B cell (primary cell): ENCODE measurements at regions not wholly inside any gene's neighbourhood (a gene's known extent, or its start where the extent isn't known, plus 50 kb on each side); places are given as distances from the start of the nearest gene placed in this dataset.
"Not testable (repeated sequence)": the region's sequence is repeated elsewhere in the genome, so short reads cannot be mapped to it uniquely, and the experiment has no call there.

Source experiments
- ATAC-seq: fragments of 200-7000 bp; cut with Tn5 transposase; one replicate; pipeline ENCODE4 v1.10.0; 2021; ENCODE audit warnings: low read depth, mild to moderate bottlenecking, moderate number of reproducible peaks, moderate library complexity
- CTCF ChIA-PET: fragments of 350-600 bp; sonication (Branson Sonifier 250); formaldehyde crosslinking; loops from one replicate; lab custom pipeline; 2021; ENCODE audit warnings: antibody characterized with exemption, inconsistent platforms; lab: Charles Lee
- POLR2A ChIA-PET: fragments of 350-600 bp; sonication (Branson Sonifier 250); formaldehyde crosslinking; loops from one replicate; lab custom pipeline; 2021; ENCODE audit warnings: antibody characterized with exemption; lab: Charles Lee
- DNase-seq: peaks from one replicate; pipeline ENCODE4 v3.0.0; 2013
- H2AFZ ChIP-seq: 2 replicates; pipeline ENCODE4 v1.6.1; 2012; ENCODE audit warnings: mild to moderate bottlenecking, low read depth, low read length; ENCODE audit not compliant: insufficient read depth, poor library complexity, severe bottlenecking
- H3K27ac ChIP-seq, 2 donors: 1 replicate in 1 of 2; 2 replicates in 1 of 2; pipeline ENCODE4 v1.5.1; 2012 to 2013; ENCODE audit warnings: low read length in 2 of 2, mild to moderate bottlenecking in 2 of 2, moderate library complexity in 1 of 2
- H3K27me3 ChIP-seq, 4 experiments: fragments of 200-600 bp in 1 of 4; sonication (generic) in 1 of 4; replicated peaks in 1 of 4; 1 replicate in 2 of 4; 2 replicates in 2 of 4; pipeline versions ENCODE4 v1.6.1 to v1.7.0; 2013 to 2016; ENCODE audit warnings: low read length in 3 of 4, mild to moderate bottlenecking in 2 of 4, mixed read lengths in 1 of 4, moderate library complexity in 1 of 4; ENCODE audit not compliant: insufficient read depth in 4 of 4, control insufficient read depth in 3 of 4; ENCODE audit errors: control extremely low read depth in 1 of 4
- H3K36me3 ChIP-seq, 2 experiments: replicated peaks in 1 of 2; 1 replicate in 1 of 2; 2 replicates in 1 of 2; pipeline versions ENCODE4 v1.6.1 to v1.7.1; 2013; ENCODE audit warnings: low read length in 1 of 2; ENCODE audit not compliant: insufficient read depth in 2 of 2, control insufficient read depth in 1 of 2; ENCODE audit errors: control extremely low read depth in 1 of 2, extremely low read depth in 1 of 2
- H3K4me1 ChIP-seq, 2 donors: fragments of 200-600 bp in 1 of 2; sonication (generic) in 1 of 2; 1 replicate in 1 of 2; 2 replicates in 1 of 2; pipeline versions ENCODE4 v1.5.1 to v1.6.1; 2013 to 2017; ENCODE audit warnings: low read length in 2 of 2; ENCODE audit not compliant: control insufficient read depth in 2 of 2, insufficient read depth in 2 of 2
- H3K4me2 ChIP-seq: replicated peaks from 2 replicates; pipeline ENCODE3; 2012; ENCODE audit warnings: mild to moderate bottlenecking, low read depth, low read length; ENCODE audit not compliant: poor library complexity, severe bottlenecking
- H3K4me3 ChIP-seq, 5 experiments: fragments of 200-600 bp in 1 of 5; sonication (generic) in 1 of 5; 1 replicate in 3 of 5; 2 replicates in 2 of 5; pipeline versions ENCODE4 v1.5.1 to v1.7.0; 2011 to 2016; ENCODE audit warnings: low read length in 4 of 5, mild to moderate bottlenecking in 4 of 5, low read depth in 2 of 5, control low read depth in 1 of 5, moderate library complexity in 1 of 5; ENCODE audit not compliant: insufficient read depth in 1 of 5; ENCODE audit errors: control extremely low read depth in 1 of 5, extremely low read depth in 1 of 5
- H3K79me2 ChIP-seq: fragments of 200-600 bp; sonication (generic); one replicate; pipeline ENCODE4 v1.6.0; 2016; ENCODE audit warnings: low read length; ENCODE audit not compliant: control insufficient read depth, insufficient read depth
- H3K9ac ChIP-seq: fragments of 200-600 bp; sonication (generic); 2 replicates; pipeline ENCODE4 v1.6.1; 2017; ENCODE audit warnings: mild to moderate bottlenecking, low read length, moderate library complexity
- H3K9me3 ChIP-seq, 3 donors: one replicate each; pipeline versions ENCODE4 v1.6.1 to v1.7.1; 2013; ENCODE audit warnings: low read length in 2 of 3; ENCODE audit not compliant: control insufficient read depth in 2 of 3, insufficient read depth in 1 of 3; ENCODE audit errors: control extremely low read depth in 1 of 3
- H4K20me1 ChIP-seq: 2 replicates; pipeline ENCODE4 v1.6.0; 2012; ENCODE audit warnings: mild to moderate bottlenecking, low read length; ENCODE audit not compliant: insufficient read depth, control insufficient read depth, poor library complexity, severe bottlenecking
- H3K27ac Mint-ChIP-seq: one replicate; pipeline ENCODE4 v1.8.0; 2021; ENCODE audit warnings: mixed read lengths
- H3K27me3 Mint-ChIP-seq: one replicate; pipeline ENCODE4 v1.8.0; 2021; ENCODE audit warnings: mixed read lengths
- H3K4me1 Mint-ChIP-seq: one replicate; pipeline ENCODE4 v1.8.0; 2021; ENCODE audit warnings: mixed read lengths
- H3K4me3 Mint-ChIP-seq: one replicate; pipeline ENCODE4 v1.8.0; 2021; ENCODE audit warnings: mixed read lengths
- H3K9me3 Mint-ChIP-seq: one replicate; pipeline ENCODE4 v1.8.0; 2022; ENCODE audit warnings: mixed read lengths; ENCODE audit not compliant: insufficient read depth
- EZH2 ChIP-seq: IDR thresholded peaks from 2 replicates; pipeline ENCODE4 v1.6.1; 2012; ENCODE audit warnings: borderline replicate concordance, low read depth, mild to moderate bottlenecking, moderate library complexity, low read length; ENCODE audit not compliant: insufficient read depth, poor library complexity, severe bottlenecking
- WGBS: methylation state at CpG from one replicate; pipeline ENCODE4 v1.1.5; 2013; ENCODE audit warnings: missing lambda C conversion rate; ENCODE audit not compliant: insufficient coverage; 5-methylcytosine and 5-hydroxymethylcytosine counted together
- intact Hi-C: fragments of 100-400 bp; cut with micrococcal nuclease; formaldehyde crosslinking; loops from one replicate; pipeline ENCODE4 v1.10.0; 2022
- TF ChIP-seq, protein P1 (sequence below): fragments of 200-600 bp; IDR thresholded peaks from one replicate; pipeline ENCODE4 v1.8.0; 2022; ENCODE audit warnings: antibody characterized with exemption, mild to moderate bottlenecking

DNA sequence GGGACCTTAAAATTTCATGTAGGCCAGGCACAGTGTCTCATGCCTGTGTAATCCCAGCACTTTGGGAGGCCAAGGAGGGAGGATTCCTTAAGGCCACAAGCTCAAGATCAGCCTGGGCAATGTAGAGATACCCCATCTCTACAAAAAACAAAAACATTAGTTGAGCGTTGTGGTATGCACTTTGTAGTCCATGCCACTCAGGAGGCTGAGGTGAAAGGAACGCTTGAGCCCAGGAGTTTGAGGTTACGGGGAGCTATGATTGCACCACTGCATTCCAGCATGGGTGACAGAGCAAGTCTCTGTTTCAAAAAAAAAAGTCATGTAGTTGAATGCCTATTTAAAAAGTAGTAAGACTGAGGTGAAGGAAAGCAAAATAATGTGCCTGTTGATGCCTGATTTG is 83.5 kb downstream of the TTC6 start:
- H3K4me3 ChIP-seq, result no peak overlapping the region
- H3K9me3 Mint-ChIP-seq, result peaks cover 1% of the 10 kb centered on the region
- intact Hi-C loops, result no loop called here
- no peak overlapping the region for H3K27ac ChIP-seq
- no peak overlapping the region for H2AFZ ChIP-seq
- H3K9me3 ChIP-seq, result no peaks in the 10 kb centered on the region
- ATAC-seq (no peak), DNase-seq (no peak)
- no peaks in the 10 kb centered on the region for H3K27me3 Mint-ChIP-seq
- H3K27ac Mint-ChIP-seq, result no peak overlapping the region
- CTCF ChIA-PET, result no interaction called here
- no peaks in the 10 kb centered on the region for H3K4me1 Mint-ChIP-seq
- TF ChIP-seq, protein P1, sequence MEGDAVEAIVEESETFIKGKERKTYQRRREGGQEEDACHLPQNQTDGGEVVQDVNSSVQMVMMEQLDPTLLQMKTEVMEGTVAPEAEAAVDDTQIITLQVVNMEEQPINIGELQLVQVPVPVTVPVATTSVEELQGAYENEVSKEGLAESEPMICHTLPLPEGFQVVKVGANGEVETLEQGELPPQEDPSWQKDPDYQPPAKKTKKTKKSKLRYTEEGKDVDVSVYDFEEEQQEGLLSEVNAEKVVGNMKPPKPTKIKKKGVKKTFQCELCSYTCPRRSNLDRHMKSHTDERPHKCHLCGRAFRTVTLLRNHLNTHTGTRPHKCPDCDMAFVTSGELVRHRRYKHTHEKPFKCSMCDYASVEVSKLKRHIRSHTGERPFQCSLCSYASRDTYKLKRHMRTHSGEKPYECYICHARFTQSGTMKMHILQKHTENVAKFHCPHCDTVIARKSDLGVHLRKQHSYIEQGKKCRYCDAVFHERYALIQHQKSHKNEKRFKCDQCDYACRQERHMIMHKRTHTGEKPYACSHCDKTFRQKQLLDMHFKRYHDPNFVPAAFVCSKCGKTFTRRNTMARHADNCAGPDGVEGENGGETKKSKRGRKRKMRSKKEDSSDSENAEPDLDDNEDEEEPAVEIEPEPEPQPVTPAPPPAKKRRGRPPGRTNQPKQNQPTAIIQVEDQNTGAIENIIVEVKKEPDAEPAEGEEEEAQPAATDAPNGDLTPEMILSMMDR, result no peak
- TF ChIP-seq EZH2, result no peak
- no peak overlapping the region for H3K9ac ChIP-seq
- WGBS, result 91% methylated on average over 3 of the region's 3 CpGs
- POLR2A ChIA-PET, result no interaction called here
- H3K36me3 ChIP-seq, result no peaks in the 10 kb centered on the region
- H4K20me1 ChIP-seq, result no peaks in the 10 kb centered on the region
- H3K4me2 ChIP-seq, result no peak overlapping the region
- no peaks in the 10 kb centered on the region for H3K79me2 ChIP-seq
- H3K4me1 ChIP-seq, result no peaks in the 10 kb centered on the region
- H3K27me3 ChIP-seq, result no peaks in the 10 kb centered on the region
- H3K4me3 Mint-ChIP-seq, result no peak overlapping the region

GRCh38 chr14:37681486-37681885 is 86.1 kb downstream of the TTC6 start:
- Mint-ChIP-seq H3K4me3 (no peak overlapping the region), H3K4me1 (no peaks in the 10 kb centered on the region), H3K27ac (no peak overlapping the region), H3K27me3 (no peaks in the 10 kb centered on the region), H3K9me3 (no peaks in the 10 kb centered on the region)
- no peaks in the 10 kb centered on the region for H3K36me3 ChIP-seq
- H3K79me2 ChIP-seq, result no peaks in the 10 kb centered on the region
- intact Hi-C loops, result no loop called here
- no peaks in the 10 kb centered on the region for H4K20me1 ChIP-seq
- DNase-seq (no peak), ATAC-seq (no peak)
- H3K4me2 ChIP-seq, result no peak overlapping the region
- no peak overlapping the region for H3K27ac ChIP-seq
- WGBS, result no CpG with 5 or more reads among the region's 3 CpGs
- no peaks in the 10 kb centered on the region for H3K27me3 ChIP-seq
- H3K4me1 ChIP-seq, result no peaks in the 10 kb centered on the region
- no peak overlapping the region for H2AFZ ChIP-seq
- POLR2A ChIA-PET, result no interaction called here
- H3K9ac ChIP-seq, result no peak overlapping the region
- TF ChIP-seq, protein P1, result no peak
- TF ChIP-seq EZH2, result no peak
- H3K9me3 ChIP-seq, result no peaks in the 10 kb centered on the region
- CTCF ChIA-PET, result no interaction called here
- H3K4me3 ChIP-seq, result no peak overlapping the region

GRCh38 chr14:37692680-37693079 is 97.3 kb downstream of the TTC6 start:
- H3K4me2 ChIP-seq, H3K4me1 ChIP-seq, H3K27me3 ChIP-seq, H2AFZ ChIP-seq, H3K4me3 Mint-ChIP-seq, H4K20me1 ChIP-seq, H3K4me1 Mint-ChIP-seq, POLR2A ChIA-PET, H3K9me3 ChIP-seq, H3K9me3 Mint-ChIP-seq, H3K27me3 Mint-ChIP-seq, H3K79me2 ChIP-seq, H3K27ac Mint-ChIP-seq, intact Hi-C loops, H3K9ac ChIP-seq, ATAC-seq, DNase-seq, H3K36me3 ChIP-seq, H3K4me3 ChIP-seq, H3K27ac ChIP-seq: not testable (repeated sequence)
- CTCF ChIA-PET, result interaction anchor here (0.6 kb wide), 1 partner anchor 86 kb away, joined by 3 read pairs; no protein-coding TSS in a partner anchor
